ENCODE measurements at regions not wholly inside any gene's neighbourhood (a gene's known extent, or its start where the extent isn't known, plus 50 kb on each side); places are given as distances from the start of the nearest gene placed in this dataset.

- no peak for DNase-seq
Measured at GRCh38 chr2:83602753-83603152, 856.3 kb downstream of the SUCLG1 start.

DNA sequence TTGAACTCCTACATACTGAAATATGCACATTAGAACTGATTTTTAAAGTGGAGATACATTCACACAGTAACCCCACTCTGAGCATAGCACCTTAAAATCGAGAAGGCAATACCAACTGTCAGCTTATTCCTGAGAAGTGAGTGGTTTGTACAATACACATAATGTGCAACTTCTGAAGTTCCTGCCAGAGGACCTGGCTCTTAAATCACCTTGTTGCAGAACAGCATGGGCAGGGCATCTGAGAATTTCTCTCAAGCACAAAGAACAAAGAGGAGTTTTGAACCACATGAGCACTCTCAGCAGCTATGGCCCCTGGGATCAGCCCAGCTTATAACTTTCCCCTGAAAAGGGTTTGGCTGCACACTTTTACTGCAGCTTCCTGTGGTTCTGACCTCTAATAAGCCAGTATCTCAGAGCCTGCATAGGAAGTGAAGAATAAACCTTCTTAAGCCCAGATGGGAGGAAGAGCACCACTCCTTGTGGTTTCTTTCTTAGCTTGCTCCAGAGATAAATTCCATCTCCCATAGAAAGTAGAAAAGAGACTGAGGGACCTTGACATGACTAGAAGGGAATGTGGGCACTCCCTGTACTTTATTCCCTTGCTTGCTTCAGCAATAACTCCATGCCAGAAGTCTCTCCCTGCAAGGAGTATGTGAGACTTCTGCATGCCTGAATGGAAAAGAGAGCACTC is 862.3 kb downstream of the SUCLG1 start:
- no peak for DNase-seq

DNA sequence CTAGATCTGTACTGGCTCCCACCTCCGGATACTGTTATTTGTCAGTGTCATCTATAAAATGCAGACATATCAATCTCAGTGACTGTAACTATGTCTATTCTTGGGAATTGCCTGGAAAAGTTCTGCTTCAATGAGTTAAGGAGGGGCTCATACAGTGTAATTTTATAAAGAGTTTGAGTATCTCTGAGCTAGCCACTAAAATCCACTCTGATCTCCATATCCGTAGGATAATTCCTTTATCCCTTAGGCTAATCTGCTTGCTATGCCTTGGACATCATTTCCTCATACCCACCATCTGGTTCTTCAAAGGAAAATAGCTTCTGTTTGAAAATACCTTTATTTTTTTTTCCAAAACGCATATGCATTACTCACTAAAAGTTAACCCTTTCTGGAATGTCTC is 863.2 kb downstream of the SUCLG1 start:
- no peak for DNase-seq

- DNase-seq, result no peak
Measured at GRCh38 chr2:83595121-83595690, 863.9 kb downstream of the SUCLG1 start.

DNA sequence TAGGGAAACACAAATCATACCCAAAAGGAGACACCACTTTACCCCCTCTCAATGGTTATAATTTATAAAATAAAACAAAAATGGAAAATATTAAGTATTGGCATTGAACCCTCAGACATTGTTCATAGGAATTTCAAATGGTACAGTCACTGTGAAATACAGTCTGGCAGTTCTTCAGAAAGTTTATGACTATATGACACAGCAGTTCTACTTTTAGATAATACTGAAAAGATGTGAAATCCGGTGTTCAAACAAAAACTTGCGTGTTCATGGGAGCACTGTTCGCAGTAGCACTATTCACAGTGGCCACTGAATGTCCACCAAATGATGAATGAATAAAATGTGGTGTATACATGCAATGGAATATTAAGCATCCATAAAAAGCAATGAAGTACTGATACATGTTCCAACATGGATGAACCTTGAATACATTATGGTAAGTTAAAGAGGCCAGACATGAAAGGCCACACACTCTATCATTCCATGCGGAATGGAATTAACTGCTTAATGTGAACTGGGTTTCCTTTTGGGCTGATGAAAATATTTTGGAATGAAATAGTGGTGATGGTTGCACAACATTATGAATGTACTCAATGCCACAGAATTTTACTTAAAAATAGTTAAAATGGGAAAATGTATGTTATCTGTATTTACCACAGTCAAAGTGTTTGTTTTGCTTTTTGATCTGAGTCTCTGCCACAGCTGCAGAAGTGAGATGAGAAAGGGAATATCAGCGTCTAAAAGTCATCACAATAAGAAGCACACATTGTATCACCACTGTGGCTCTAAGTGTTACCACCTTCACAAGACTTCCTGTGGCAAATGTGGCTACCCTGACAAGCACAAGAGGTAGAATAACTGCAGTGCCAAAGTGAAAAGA is 864.6 kb downstream of the SUCLG1 start:
- DNase-seq, result no peak

DNA sequence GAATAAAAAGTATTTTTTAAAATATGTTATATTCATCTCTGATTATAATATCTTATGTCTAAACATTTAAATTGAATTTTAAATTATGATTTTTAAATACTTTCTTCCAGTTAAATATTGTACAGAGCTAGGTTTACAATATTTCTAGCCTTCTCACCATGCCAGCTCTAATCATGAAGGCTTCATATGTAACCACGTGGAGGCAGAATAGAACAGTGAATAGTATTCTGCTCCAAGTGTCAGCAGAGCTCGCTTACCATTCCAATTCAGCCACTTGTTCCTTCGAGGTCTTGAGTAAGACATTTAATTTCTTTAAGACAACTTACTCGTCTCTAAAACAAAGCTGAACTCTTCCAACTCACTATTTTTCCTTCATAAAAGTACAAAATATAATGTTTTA is 871.8 kb downstream of the SUCLG1 start:
- no peak for DNase-seq

GRCh38 chr2:83585250-83585649 is 873.8 kb downstream of the SUCLG1 start:
- DNase-seq, result no peak

- no peak for DNase-seq
Measured at GRCh38 chr2:83584672-83585071, 874.4 kb downstream of the SUCLG1 start.

DNA sequence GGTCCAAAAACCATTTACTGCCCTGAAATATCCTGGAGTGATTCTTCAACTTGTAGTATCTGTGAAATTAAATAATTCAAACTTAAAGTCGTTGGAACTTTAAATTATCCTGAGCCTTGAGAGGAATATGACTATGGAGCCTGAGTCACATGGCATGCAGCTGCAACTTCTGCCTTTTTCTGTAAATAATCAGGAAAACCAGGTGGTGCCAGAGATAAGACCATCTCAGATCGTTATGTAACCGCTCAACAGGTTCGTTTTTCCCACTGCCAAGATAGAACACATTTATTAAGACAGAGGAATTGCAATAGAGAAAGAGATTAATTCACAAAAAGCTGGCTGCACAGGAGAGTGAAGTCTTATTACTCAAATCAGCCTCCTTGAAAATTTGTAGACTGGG is 876.5 kb downstream of the SUCLG1 start:
- no peak for DNase-seq

- no peak for DNase-seq
Measured at GRCh38 chr2:83579507-83579906, 879.6 kb downstream of the SUCLG1 start.

GRCh38 chr2:83578405-83578804 is 880.7 kb downstream of the SUCLG1 start:
- DNase-seq, result no peak

DNA sequence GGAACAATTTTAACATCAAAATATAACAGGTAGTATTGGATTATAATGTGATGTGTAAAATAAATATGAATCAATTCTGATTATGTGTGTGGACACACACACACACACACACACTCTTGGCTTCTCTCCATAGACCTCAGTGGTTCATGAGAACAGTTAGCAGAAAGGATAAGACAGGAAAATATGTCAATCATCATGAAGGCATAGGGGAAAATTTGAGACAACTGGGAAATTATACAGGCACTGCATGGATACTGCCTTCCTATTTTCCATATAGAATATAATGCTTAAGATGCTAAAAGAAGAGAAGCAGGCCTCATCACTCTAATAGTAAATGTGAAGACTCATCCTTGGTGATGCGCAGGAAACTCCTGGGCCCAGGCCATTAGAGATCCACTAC is 884.5 kb downstream of the SUCLG1 start:
- DNase-seq, result no peak

GRCh38 chr2:83573060-83573459 is 886.0 kb downstream of the SUCLG1 start:
- DNase-seq, result no peak

DNA sequence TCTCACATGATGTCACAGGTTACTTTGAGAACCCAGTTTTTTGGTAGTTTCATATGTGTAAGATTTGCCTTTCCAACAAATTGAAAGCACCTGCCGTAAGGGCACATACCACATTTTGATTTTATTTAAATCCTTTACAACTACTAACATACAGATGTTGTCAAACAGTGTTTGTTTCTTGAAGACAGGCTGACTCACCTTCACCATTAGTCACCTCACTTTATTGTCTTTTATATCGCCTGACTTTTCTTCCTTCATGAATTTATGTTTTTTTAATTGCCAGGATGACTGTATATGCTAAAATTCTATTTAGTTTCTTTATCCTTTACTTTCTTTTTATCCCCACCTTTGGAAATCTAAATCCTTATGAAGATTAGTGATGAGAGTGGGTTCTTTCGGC is 886.7 kb downstream of the SUCLG1 start:
- no peak for DNase-seq

DNA sequence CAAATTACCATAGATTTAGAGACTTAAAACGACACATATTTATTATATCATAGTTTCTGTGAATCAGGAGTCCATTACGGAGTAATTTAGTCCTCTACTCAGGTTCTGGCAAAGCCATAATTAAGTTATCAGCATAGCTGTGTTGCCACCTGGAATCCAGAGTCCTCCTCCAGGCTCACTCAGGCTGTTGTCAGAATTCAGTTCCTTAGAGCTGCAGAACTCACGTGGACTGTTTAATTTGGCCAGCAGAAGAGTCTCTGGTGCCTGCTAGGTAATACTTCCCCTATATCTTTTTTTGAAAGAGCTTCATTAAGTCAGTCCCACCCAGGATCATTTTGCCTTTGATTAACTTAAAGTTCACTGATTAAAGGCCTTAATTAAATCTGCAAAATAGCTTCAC is 891.5 kb downstream of the SUCLG1 start:
- no peak for DNase-seq

- DNase-seq, result no peak
Measured at GRCh38 chr2:83565626-83566025, 893.5 kb downstream of the SUCLG1 start.

DNA sequence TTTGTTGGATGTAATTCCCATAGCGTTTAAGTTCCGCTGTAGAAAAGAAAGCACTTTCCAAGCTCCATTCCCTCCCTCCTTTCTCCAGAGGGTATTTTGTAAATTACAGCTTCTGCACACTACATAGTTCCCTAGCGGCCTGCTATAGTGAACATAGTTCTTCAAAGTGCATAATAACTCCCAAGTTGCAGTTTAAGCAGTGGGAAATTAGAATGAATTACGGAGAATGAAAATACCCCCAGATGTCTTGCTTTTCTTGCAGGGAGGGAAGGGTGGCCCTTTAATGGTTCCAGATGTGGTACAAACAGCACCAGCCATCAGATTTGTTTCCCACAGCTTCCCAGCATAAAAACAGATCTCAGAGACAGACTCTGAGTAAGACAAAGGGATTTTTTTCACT is 893.9 kb downstream of the SUCLG1 start:
- no peak for DNase-seq

- no peak for DNase-seq
Measured at GRCh38 chr2:83561592-83561991, 897.5 kb downstream of the SUCLG1 start.

- no peak for DNase-seq
Measured at GRCh38 chr2:83536556-83536955, 922.5 kb downstream of the SUCLG1 start.

DNA sequence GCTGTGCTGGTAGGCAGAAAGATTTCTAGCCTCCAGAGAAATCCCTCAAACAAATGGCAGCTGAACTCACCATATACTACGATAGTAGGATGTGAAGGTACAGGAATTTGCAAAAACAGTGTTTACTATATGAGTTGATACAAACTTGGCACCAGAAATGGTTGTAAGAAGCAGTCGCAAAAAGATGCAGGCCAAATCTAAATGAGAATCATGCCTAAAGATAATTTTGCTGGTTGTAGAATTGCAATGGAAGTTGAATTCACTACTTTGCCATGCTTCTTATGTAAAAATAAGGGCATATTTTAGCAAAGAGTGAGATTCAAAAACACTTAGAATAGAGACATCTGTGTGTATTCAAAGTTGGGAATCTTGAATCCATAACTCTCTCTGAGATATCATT is 924.7 kb downstream of the SUCLG1 start:
- DNase-seq, result no peak

DNA sequence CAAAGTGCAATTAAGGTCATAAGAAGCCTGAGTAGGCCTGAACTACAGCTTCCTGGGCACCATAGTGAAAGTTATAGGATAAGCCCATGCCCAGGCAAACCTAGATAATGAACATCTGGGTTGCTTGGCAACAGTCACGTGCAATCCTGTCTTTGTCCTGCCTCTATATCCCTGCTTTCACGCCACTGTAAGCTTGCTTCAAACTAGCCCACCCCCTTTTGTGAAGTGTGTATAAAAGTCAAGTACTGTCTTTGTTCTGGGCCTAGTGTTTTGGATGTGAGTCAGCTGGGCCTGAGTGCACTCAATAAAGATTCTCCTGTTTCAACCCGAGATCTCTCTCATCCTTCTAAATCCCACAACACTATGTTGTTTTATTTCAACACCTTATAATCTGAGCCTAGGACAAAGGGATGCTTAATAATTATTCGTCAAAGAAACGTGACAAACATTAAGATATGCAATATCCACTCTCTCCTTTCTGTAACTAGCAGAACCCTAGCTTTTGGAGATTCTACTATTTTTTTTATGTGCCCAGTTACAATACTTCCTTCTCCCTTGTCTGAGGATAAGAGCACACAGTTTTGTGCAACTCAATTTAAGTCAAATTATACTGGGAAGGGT is 927.8 kb downstream of the SUCLG1 start:
- DNase-seq, result no peak

DNA sequence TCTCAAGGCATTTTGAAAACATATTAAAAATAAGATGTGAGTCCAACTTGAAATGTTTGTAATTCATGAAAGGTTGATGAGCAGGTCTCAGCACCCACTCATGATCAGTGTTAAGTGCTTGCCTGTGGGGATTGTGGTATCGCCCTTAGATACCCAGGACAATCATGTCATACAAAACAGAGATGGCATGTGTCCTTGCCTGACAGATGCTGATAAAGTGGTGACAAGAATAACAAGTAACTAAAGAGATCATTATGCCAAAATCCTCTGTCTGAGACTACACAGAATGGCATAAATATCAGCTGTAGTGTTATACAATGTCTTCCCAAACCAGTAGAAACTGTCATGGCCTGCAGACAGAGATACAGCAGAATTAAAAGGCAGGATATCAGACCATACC is 930.3 kb downstream of the SUCLG1 start:
- no peak for DNase-seq

DNA sequence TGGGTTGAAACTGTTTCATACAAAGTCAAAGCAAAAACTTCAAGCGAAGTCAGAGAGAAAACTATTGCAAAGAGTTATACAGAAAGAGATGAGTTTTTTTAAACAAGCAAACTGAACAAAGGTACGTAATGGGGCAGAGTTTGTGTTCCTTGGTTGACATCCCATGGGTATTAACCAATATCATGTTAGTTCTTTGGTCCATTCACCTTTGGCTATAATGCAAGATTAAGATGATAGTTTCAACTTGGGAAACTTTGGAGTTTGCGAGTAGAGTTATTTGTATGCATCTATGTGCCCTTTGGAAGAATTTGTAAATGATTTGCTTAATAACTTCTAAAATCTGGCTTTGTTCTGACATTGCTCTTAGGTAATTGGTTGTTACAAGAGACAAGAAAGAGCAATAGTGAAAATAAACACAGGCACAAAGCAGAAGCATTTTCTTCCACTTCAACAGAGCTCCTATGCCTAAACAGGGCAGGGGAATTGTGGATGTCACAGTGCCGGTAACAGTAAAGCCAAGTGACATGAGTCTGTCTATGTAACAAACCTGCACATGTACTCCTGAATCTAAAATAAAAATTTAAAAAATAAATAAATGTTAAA is 936.1 kb downstream of the SUCLG1 start:
- DNase-seq, result no peak
